GM06990 (cell line): ENCODE measurements at regions not wholly inside any gene's neighbourhood (a gene's known extent, or its start where the extent isn't known, plus 50 kb on each side); places are given as distances from the start of the nearest gene placed in this dataset.

Experiments used
- DNase-seq: peaks from one replicate; pipeline ENCODE4 v3.0.0-alpha.2; 2011; ENCODE audit not compliant: insufficient read length; ENCODE audit errors: extremely low read depth
- H3K27me3 ChIP-seq: replicated peaks from 2 replicates; pipeline ENCODE4 v1.6.0; 2011; ENCODE audit warnings: low read length; ENCODE audit not compliant: control insufficient read depth, insufficient read depth
- H3K36me3 ChIP-seq: 2 replicates; pipeline ENCODE4 v1.5.1; 2011; ENCODE audit warnings: low read length; ENCODE audit not compliant: control insufficient read depth, insufficient read depth
- H3K4me3 ChIP-seq: replicated peaks from 2 replicates; pipeline ENCODE4 v1.5.1; 2011; ENCODE audit warnings: low read depth, mild to moderate bottlenecking, control low read depth, low read length
- CTCF ChIP-seq: IDR thresholded peaks from 2 replicates; pipeline ENCODE4 v1.5.1; 2011; ENCODE audit warnings: low read length, control low read depth, mild to moderate bottlenecking, inconsistent platforms; ENCODE audit not compliant: insufficient read depth, poor library complexity, severe bottlenecking

- no peaks in the 10 kb centered on the region for H3K36me3 ChIP-seq
- no peak overlapping the region for H3K4me3 ChIP-seq
- H3K27me3 ChIP-seq: no peaks in the 10 kb centered on the region
- no peak for TF ChIP-seq CTCF
- no peak for DNase-seq
These were observed 787.0 kb upstream of the B3GALT2 start for GRCh38 chr1:193973428-193973827.

GRCh38 chr1:193971595-193971994 is 785.2 kb upstream of the B3GALT2 start:
- Histone ChIP-seq H3K27me3 (no peaks in the 10 kb centered on the region), H3K4me3 (no peak overlapping the region), H3K36me3 (no peaks in the 10 kb centered on the region)
- no peak for TF ChIP-seq CTCF
- no peak for DNase-seq

- no peak for TF ChIP-seq CTCF
- H3K4me3 ChIP-seq: no peak overlapping the region
- H3K27me3 ChIP-seq: no peaks in the 10 kb centered on the region
- no peaks in the 10 kb centered on the region for H3K36me3 ChIP-seq
- DNase-seq: no peak
These were observed 774.1 kb upstream of the B3GALT2 start for GRCh38 chr1:193960499-193960898.

- no peak for TF ChIP-seq CTCF
- no peaks in the 10 kb centered on the region for H3K36me3 ChIP-seq
- no peak overlapping the region for H3K4me3 ChIP-seq
- H3K27me3 ChIP-seq: no peaks in the 10 kb centered on the region
- no peak for DNase-seq
These were observed 773.6 kb upstream of the B3GALT2 start for GRCh38 chr1:193960040-193960439.

- TF ChIP-seq CTCF: no peak
- DNase-seq: no peak
- Histone ChIP-seq H3K4me3 (no peak overlapping the region), H3K27me3 (no peaks in the 10 kb centered on the region), H3K36me3 (no peaks in the 10 kb centered on the region)
These were observed 771.2 kb upstream of the B3GALT2 start for GRCh38 chr1:193957556-193958095.

- no peaks in the 10 kb centered on the region for H3K27me3 ChIP-seq
- no peak for DNase-seq
- no peak for TF ChIP-seq CTCF
- no peaks in the 10 kb centered on the region for H3K36me3 ChIP-seq
- no peak overlapping the region for H3K4me3 ChIP-seq
These were observed 766.5 kb upstream of the B3GALT2 start for GRCh38 chr1:193952778-193953374.
